ENCODE measurements at regions not wholly inside any gene's neighbourhood (a gene's known extent, or its start where the extent isn't known, plus 50 kb on each side); places are given as distances from the start of the nearest gene placed in this dataset.
"Not testable (repeated sequence)": the region's sequence is repeated elsewhere in the genome, so short reads cannot be mapped to it uniquely, and the experiment has no call there.

GRCh38 chrX:38943120-38943519, 141.9 kb downstream of the MID1IP1 start:
- DNase-seq: no peak

GRCh38 chrX:38948046-38948445, 146.8 kb downstream of the MID1IP1 start:
- no peak for DNase-seq

- no peak for DNase-seq
Measured at GRCh38 chrX:38954520-38954919, 153.3 kb downstream of the MID1IP1 start.

GRCh38 chrX:38959736-38960135, 158.5 kb downstream of the MID1IP1 start:
- no peak for DNase-seq

DNA sequence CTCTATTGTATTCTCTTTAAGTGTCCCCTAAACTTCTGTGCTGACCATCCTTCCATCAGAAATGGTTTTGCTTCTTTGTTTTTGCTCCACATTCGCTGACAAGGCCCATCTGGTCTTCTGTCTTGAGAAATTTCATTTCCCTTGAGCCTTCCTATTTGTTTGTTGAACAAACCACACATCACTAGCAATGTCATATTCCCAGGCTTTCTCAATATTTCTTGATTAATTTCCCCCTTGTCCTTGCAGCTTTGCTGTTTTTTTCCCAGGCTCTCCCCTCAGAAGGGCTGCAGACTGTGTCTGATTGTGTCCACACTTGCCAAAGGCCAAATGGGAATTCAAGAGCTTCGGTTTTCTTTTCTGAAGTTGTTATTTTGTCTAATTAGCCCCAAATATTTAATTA, 158.9 kb downstream of the MID1IP1 start:
- no peak for DNase-seq

- DNase-seq: no peak
Measured at GRCh38 chrX:38961936-38962335, 160.7 kb downstream of the MID1IP1 start.

DNA sequence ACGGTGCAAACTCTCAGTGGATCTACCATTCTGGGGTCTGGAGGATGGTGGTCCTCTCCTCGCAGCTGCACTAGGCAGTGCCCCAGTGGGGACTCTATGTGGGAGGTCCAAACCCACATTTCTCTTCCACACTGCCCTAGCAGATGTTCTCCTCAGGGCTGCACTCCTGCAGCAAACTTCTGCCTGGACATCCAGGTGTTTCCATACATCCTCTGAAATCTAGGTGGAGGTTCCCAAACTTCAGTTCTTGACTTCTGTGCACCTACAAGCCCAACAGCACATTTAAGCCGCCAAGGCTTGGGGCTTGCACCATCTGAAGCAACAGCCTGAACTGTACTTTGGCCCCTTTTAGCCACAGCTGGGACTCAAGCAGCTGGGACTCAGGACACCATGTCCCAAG, 162.0 kb downstream of the MID1IP1 start:
- not testable (repeated sequence) for DNase-seq

DNA sequence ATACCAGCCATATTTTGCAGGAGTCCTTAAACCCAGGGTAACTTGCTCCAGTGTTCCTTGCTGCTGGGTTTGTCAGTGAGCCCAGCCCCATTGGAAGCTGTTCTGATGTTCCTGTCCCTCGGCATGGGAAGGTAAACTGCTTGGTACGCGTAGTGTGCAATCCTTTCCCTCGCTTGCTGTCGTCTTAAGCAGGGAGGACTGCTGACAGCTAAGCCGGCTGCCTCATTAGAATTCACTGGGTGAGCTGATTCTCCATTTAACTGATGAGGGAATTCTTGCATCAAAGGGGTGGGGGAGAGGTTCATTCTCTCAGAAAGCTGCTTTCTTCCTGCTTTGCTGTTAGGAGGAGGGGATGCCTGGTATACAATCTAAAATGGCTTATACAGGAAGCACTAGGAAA, 164.6 kb downstream of the MID1IP1 start:
- DNase-seq: peak; percentile 9

- no peak for DNase-seq
Measured at GRCh38 chrX:38968344-38969216, 167.3 kb downstream of the MID1IP1 start.

DNA sequence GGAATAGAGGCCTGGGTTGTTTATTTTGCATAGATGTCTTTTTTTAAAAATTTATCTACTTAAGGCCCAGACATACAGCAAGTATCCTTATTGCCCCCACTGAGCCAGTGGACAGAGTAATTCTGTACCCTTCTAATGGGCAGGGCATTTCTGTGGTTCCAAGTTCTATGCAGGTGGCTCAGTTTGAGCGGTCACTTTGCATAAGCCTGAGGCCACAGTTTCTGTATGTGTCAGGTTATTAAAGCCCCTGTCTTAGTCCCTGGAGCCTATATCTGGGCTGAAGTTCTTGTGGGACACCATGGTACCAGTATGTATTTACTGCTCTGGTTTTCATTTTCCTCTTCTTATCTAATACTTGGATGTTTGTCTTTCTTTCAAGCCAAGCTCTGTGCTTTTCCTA, 168.8 kb downstream of the MID1IP1 start:
- DNase-seq: no peak

DNA sequence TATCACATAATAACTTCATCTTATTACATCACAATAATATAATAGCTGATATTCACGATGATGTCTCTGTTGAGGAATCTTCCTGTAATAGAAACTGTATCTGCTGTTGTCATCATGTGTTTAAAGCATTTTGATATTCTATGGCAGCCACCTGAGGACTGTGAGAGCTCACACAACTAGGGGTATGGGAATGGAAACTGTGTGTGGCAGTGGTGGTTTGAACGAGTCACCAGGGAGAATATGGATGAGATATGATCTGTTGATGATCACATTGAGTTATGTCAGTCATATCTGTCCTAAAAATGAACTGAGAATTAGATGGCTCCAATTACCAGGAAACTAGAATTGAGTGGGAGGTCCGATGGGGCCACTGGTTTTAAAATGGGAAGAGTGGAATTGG, 169.6 kb downstream of the MID1IP1 start:
- DNase-seq: no peak

DNA sequence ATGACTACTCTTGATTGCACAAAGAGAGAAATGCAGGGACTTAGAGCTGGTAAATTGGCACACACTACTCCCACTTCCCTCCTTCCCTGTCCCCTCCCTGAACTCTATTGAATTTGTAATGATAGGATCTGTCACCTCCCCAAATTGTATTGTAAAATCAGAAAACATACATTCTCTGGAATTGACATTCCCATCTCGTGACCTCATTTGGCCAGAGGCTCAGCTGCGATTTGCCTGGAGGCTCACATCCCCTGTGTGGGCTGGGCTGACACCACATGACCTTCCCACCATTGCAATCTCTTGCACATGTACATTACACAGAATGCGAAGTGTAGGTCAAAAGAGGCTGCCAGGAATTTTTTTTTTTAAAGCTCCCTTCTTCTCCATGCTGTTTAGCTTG, 172.1 kb downstream of the MID1IP1 start:
- peak; percentile 40 for DNase-seq

DNA sequence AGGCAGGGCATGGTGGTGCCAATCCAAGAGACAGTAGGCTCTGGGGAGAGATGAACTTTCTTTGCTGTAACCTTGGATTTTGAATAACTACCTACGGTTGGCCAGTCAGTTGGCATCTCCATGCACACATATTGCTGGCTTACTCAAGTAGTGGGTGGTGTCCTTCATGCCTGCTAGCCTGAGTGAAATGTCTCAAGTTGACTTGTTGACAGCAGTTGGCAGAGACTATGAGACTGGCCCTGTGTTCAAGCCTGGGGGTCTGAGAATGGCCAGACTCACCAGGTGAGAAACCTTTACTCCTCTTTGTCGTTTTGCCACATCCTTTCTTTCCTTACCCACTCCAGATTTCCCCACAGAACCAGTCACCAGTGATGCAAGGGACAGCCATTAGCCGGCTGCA, 173.3 kb downstream of the MID1IP1 start:
- no peak for DNase-seq

- no peak for DNase-seq
Measured at GRCh38 chrX:38975368-38975942, 174.2 kb downstream of the MID1IP1 start.

- no peak for DNase-seq
Measured at GRCh38 chrX:38982370-38982769, 181.1 kb downstream of the MID1IP1 start.

DNA sequence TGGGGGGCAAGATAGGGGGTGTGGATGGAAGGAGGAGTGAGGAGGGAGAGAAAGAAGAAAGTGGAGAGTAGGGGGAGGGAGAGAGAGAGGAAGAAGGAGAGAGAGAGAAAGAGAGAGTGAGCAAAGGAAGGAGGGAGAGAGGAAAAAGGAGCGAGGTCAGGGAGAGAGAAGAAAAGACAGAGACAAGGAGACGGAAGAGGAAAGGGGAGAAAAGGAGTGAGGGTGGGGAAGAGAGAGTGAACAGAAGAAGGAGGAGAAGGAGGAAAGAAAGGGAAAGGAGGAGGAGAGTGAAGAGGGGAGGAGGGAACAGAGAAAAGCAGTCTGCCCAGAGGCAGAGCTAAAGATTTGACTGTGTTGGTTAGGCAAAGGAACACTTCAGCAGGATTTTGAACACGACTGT, 181.6 kb downstream of the MID1IP1 start:
- no peak for DNase-seq

DNA sequence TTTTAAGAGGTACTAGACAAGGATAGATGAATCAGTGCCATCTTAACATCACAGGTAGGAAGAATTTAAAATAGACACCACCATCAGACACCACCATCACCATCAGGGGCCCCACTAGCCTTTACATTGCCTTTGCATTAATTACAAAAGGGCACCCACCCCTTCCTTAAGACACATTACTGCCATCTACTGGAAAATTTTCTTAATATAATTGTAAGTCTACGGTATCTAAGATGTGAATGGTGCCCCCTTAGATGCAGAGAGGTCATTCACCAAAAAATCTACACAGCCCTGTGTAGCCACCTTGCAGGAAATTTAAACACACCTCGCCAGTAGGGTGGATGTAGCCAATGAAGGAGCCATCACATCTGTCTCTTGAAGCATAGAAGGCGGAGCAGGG, 184.1 kb downstream of the MID1IP1 start:
- no peak for DNase-seq

DNA sequence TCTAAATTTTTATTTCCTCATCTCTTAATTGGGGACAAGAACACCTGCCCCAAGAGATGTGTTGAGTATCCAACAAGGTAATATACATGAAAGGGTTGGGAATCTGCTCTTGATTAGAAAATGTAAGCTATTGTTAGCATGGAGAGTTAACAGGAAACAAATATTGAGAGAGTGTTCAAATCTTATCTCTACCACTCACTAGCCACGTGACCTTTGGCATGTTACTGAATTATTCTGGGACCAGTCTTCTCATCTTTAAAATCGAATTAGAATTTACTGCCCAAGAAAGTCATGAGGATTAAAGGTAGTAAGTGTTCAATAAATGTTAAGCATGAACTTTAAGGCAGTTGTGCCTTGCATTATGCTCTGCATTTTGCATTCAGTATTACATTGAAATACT, 184.7 kb downstream of the MID1IP1 start:
- DNase-seq: no peak

DNA sequence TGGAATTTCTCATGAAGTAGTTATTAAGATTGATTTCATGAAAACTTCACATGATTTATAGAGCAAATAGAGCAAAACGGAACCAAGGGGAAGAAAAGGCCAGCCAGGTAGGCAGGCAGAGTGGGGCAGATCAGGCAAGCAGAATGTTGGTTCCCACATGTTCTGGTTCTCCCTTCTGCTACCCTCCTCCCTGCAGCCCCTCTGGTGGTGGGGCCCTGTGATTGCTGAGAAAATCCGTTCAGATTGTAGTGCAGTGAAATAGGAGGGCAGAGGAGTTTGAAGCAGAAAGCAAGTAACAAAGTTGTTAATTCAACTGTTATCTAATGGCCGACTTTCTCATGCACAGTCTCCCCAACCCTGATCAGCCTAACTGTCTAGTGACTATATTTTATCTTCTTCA, 185.3 kb downstream of the MID1IP1 start:
- DNase-seq: no peak

DNA sequence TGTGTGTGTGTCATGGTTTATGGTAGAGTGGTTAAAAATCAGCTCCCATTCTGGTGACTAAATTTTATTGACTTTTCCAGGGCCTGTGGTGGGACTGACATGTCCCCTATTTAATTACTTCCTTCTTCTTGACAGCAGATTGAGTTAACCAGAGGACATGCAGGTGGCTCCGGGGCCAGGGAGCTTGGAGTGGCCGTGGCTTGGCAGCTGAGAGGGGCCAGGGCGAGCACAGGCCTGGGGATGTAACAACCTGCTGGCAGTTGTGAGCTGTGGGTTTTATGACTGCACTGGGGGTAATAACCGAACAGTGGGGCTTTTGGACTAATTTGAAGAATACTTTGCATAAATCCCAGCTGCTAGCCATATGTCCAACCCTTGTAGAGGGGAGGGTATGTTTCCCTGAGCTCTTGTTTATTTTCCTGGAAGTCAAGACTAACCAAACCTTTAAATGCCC, 186.0 kb downstream of the MID1IP1 start:
- peak; percentile 1 for DNase-seq

DNA sequence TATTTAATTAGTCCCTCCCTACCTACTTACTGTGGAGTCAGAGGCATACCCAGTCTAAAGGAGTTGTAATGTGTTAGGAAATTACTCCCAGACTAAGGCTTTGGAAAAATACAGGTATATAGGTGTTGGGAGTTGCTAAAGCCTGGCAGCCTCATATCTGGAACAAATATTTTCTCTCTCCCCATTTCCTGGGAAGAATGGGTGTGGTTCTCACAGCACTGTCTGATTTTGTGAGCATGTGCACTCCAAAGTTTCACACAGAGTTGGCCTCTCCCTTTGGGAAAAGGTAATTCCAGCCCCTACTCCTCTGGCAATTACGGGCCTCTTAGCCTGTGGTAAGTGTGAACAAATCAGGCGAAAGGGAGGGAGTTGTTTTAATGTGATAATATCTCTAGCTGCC, 187.0 kb downstream of the MID1IP1 start:
- no peak for DNase-seq

DNA sequence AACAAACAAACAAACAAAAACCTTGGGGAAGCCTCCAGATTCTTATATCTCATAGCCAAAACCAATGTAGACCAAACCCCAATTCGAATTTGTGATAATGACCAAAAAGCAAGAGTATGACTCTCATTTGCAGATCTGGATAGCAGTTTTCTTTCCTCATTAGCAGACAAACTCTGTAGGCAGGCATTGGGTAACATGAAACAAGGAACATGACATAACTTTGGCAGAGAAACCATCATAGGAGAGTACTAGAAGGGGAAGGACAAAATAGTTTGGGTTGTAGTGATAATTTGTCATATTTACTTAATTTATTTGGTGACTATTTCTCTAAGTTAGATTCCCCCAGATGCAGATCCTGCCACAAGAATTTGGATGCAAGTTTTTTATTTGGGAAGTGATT, 187.8 kb downstream of the MID1IP1 start:
- DNase-seq: no peak

- DNase-seq: peak; percentile 23
Measured at GRCh38 chrX:38991656-38992440, 190.6 kb downstream of the MID1IP1 start.

Measured in eye (tissue), 1 donor.